GM23338 (cell line): ENCODE measurements at regions not wholly inside any gene's neighbourhood (a gene's known extent, or its start where the extent isn't known, plus 50 kb on each side); places are given as distances from the start of the nearest gene placed in this dataset.
A peak's percentile ranks its signal among the peaks of the same experiment; 100 is the strongest.

Source experiments
- ATAC-seq: fragments of 200-7000 bp; cut with Tn5 transposase; 3 replicates; pipeline ENCODE4 v1.9.1; 2020
- DNase-seq: peaks from one replicate; pipeline ENCODE4 v3.0.0-alpha.2; 2015; ENCODE audit warnings: low spot score
- H2AFZ ChIP-seq: fragments of 200-600 bp; sonication (generic); 2 replicates; pipeline ENCODE4 v1.8.0; 2016; ENCODE audit warnings: antibody characterized with exemption, mild to moderate bottlenecking, moderate library complexity
- H3F3A ChIP-seq: fragments of 200-600 bp; sonication (generic); replicated peaks from 2 replicates; pipeline ENCODE4 v1.8.0; 2017; ENCODE audit warnings: antibody characterized with exemption, mixed run types, low read depth
- H3K27ac ChIP-seq: fragments of 200-600 bp; sonication (generic); 2 replicates; pipeline ENCODE4 v1.6.1; 2016; ENCODE audit warnings: low read depth
- H3K27me3 ChIP-seq: fragments of 200-600 bp; sonication (generic); 2 replicates; pipeline ENCODE4 v1.8.0; 2016; ENCODE audit warnings: mild to moderate bottlenecking, mixed run types, moderate library complexity; ENCODE audit not compliant: insufficient read depth
- H3K36me3 ChIP-seq: fragments of 200-600 bp; sonication (generic); 2 replicates; pipeline ENCODE4 v1.8.0; 2016; ENCODE audit warnings: mild to moderate bottlenecking; ENCODE audit not compliant: insufficient read depth
- H3K4me1 ChIP-seq: fragments of 200-600 bp; sonication (generic); 2 replicates; pipeline ENCODE4 v1.8.0; 2016; ENCODE audit warnings: mild to moderate bottlenecking, moderate library complexity; ENCODE audit not compliant: insufficient read depth
- H3K4me2 ChIP-seq: fragments of 200-600 bp; sonication (generic); 2 replicates; pipeline ENCODE4 v1.7.1; 2017; ENCODE audit warnings: mixed run types
- H3K4me3 ChIP-seq: fragments of 200-600 bp; sonication (generic); 2 replicates; pipeline ENCODE4 v1.6.1; 2016; ENCODE audit warnings: mixed run types
- H3K79me2 ChIP-seq: fragments of 200-600 bp; sonication (generic); replicated peaks from 2 replicates; pipeline ENCODE4 v1.8.0; 2017; ENCODE audit warnings: mild to moderate bottlenecking; ENCODE audit not compliant: insufficient read depth
- H3K9me2 ChIP-seq: fragments of 200-600 bp; sonication (generic); 2 replicates; pipeline ENCODE4 v1.8.0; 2017; ENCODE audit not compliant: insufficient read depth
- H4K20me1 ChIP-seq: fragments of 200-600 bp; sonication (generic); replicated peaks from 2 replicates; pipeline ENCODE4 v1.8.0; 2017; ENCODE audit warnings: mild to moderate bottlenecking; ENCODE audit not compliant: insufficient read depth
- H3K27ac Mint-ChIP-seq: 2 replicates; pipeline ENCODE4 v1.8.0; 2020; ENCODE audit warnings: inconsistent platforms, mild to moderate bottlenecking, moderate library complexity, mixed read lengths
- H3K27me3 Mint-ChIP-seq: 3 replicates; pipeline ENCODE4 v1.8.0; 2022; ENCODE audit warnings: low read depth, mild to moderate bottlenecking, moderate library complexity, mixed read lengths, inconsistent platforms; ENCODE audit not compliant: insufficient read depth, poor library complexity
- H3K36me3 Mint-ChIP-seq: 3 replicates; pipeline ENCODE4 v1.8.0; 2021; ENCODE audit warnings: low read depth, mild to moderate bottlenecking, inconsistent platforms, moderate library complexity, mixed read lengths
- H3K4me1 Mint-ChIP-seq: 3 replicates; pipeline ENCODE4 v1.8.0; 2020; ENCODE audit warnings: mild to moderate bottlenecking, inconsistent platforms, mixed read lengths
- H3K4me3 Mint-ChIP-seq: 3 replicates; pipeline ENCODE4 v1.8.0; 2021; ENCODE audit warnings: moderate library complexity, mild to moderate bottlenecking, inconsistent platforms, mixed read lengths
- H3K9me3 Mint-ChIP-seq: 3 replicates; pipeline ENCODE4 v1.8.0; 2020; ENCODE audit warnings: moderate library complexity, mild to moderate bottlenecking, inconsistent platforms, mixed read lengths
- EZH2 ChIP-seq: fragments of 200-600 bp; sonication (generic); IDR thresholded peaks from one replicate; pipeline ENCODE4 v1.8.0; 2017; ENCODE audit warnings: antibody characterized with exemption, mild to moderate bottlenecking, low read depth; ENCODE audit not compliant: unreplicated experiment
- EZH2phosphoT487 ChIP-seq: fragments of 200-600 bp; sonication (generic); IDR thresholded peaks from one replicate; pipeline ENCODE4 v1.8.1; 2018; ENCODE audit warnings: antibody characterized with exemption; ENCODE audit not compliant: unreplicated experiment
- JUNB ChIP-seq: IDR thresholded peaks from one replicate; pipeline ENCODE4 v1.6.1; 2016; ENCODE audit warnings: antibody characterized with exemption; ENCODE audit not compliant: unreplicated experiment
- NANOG ChIP-seq: IDR thresholded peaks from 2 replicates; pipeline ENCODE4 v1.6.1; 2016; ENCODE audit warnings: antibody characterized with exemption, borderline replicate concordance
- POLR2AphosphoS5 ChIP-seq: IDR thresholded peaks from 2 replicates; pipeline ENCODE4 v1.6.1; 2016; ENCODE audit warnings: antibody characterized with exemption, low read depth
- STAT1 ChIP-seq: IDR thresholded peaks from one replicate; pipeline ENCODE4 v1.6.1; 2016; ENCODE audit warnings: antibody characterized with exemption; ENCODE audit not compliant: unreplicated experiment
- ZNF331 ChIP-seq: fragments of 250-450 bp; sonication (Bioruptor Pico); IDR thresholded peaks from 2 replicates; pipeline ENCODE4 v1.5.0; 2020; ENCODE audit warnings: low read depth, mild to moderate bottlenecking, moderate library complexity
- TF ChIP-seq, protein P1 (sequence below): IDR thresholded peaks from one replicate; pipeline ENCODE4 v1.6.1; 2018; ENCODE audit warnings: antibody characterized with exemption; ENCODE audit not compliant: unreplicated experiment
- TF ChIP-seq, protein P2 (sequence below), 2 experiments: fragments of 200-600 bp in 1 of 2; sonication (generic) in 1 of 2; conservative IDR thresholded peaks; 2 replicates each; pipeline versions ENCODE4 v1.5.1 to v1.6.1; 2016 to 2017; ENCODE audit warnings: antibody characterized with exemption in 2 of 2, low read depth in 2 of 2, mild to moderate bottlenecking in 2 of 2, moderate library complexity in 1 of 2
- TF ChIP-seq, protein P3 (sequence below): fragments of 250-450 bp; sonication (Bioruptor Pico); IDR thresholded peaks from 2 replicates; pipeline ENCODE4 v1.5.0; 2020; ENCODE audit warnings: mild to moderate bottlenecking, moderate library complexity

DNA sequence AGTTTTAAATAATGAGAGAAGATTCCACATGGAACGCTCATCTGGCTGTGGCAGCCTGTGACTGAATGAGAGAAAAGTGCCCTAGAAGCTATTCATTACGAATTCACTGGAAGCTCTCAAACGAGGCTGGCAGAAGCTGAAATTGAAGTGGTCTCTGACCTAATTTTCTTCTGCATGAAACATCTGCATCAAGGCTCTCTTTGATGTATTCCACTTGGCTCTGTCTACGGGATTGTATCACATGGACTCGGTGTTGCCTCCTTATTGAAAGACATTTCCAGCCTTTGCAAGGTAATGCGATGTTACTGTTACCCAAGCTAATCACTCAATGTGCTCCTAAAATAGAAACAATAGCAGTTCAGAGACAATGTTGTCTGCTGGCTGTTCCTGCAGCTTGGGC, 246.9 kb upstream of the ZNF462 start:
- no peak overlapping the region for H3K27ac Mint-ChIP-seq
- H3K4me3 ChIP-seq, result no peak overlapping the region
- H3K4me2 ChIP-seq, result no peak overlapping the region
- no peaks in the 10 kb centered on the region; the same call in 2 of the 3 replicates for H3K36me3 Mint-ChIP-seq
- H3K36me3 ChIP-seq, result no peaks in the 10 kb centered on the region
- H3K4me1 Mint-ChIP-seq, result peaks cover 26% of the 10 kb centered on the region
- H4K20me1 ChIP-seq, result no peaks in the 10 kb centered on the region
- H3K4me3 Mint-ChIP-seq, result no peak overlapping the region
- DNase-seq, result no peak
- no peak for TF ChIP-seq POLR2AphosphoS5
- no peak for TF ChIP-seq NANOG
- TF ChIP-seq, protein P1, sequence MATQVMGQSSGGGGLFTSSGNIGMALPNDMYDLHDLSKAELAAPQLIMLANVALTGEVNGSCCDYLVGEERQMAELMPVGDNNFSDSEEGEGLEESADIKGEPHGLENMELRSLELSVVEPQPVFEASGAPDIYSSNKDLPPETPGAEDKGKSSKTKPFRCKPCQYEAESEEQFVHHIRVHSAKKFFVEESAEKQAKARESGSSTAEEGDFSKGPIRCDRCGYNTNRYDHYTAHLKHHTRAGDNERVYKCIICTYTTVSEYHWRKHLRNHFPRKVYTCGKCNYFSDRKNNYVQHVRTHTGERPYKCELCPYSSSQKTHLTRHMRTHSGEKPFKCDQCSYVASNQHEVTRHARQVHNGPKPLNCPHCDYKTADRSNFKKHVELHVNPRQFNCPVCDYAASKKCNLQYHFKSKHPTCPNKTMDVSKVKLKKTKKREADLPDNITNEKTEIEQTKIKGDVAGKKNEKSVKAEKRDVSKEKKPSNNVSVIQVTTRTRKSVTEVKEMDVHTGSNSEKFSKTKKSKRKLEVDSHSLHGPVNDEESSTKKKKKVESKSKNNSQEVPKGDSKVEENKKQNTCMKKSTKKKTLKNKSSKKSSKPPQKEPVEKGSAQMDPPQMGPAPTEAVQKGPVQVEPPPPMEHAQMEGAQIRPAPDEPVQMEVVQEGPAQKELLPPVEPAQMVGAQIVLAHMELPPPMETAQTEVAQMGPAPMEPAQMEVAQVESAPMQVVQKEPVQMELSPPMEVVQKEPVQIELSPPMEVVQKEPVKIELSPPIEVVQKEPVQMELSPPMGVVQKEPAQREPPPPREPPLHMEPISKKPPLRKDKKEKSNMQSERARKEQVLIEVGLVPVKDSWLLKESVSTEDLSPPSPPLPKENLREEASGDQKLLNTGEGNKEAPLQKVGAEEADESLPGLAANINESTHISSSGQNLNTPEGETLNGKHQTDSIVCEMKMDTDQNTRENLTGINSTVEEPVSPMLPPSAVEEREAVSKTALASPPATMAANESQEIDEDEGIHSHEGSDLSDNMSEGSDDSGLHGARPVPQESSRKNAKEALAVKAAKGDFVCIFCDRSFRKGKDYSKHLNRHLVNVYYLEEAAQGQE, result no peak
- TF ChIP-seq, protein P2, sequence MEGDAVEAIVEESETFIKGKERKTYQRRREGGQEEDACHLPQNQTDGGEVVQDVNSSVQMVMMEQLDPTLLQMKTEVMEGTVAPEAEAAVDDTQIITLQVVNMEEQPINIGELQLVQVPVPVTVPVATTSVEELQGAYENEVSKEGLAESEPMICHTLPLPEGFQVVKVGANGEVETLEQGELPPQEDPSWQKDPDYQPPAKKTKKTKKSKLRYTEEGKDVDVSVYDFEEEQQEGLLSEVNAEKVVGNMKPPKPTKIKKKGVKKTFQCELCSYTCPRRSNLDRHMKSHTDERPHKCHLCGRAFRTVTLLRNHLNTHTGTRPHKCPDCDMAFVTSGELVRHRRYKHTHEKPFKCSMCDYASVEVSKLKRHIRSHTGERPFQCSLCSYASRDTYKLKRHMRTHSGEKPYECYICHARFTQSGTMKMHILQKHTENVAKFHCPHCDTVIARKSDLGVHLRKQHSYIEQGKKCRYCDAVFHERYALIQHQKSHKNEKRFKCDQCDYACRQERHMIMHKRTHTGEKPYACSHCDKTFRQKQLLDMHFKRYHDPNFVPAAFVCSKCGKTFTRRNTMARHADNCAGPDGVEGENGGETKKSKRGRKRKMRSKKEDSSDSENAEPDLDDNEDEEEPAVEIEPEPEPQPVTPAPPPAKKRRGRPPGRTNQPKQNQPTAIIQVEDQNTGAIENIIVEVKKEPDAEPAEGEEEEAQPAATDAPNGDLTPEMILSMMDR (conservative IDR thresholded peaks at IDR 0.05; ENCODE audit: low read depth in 2 of 2), result no peak
- TF ChIP-seq ZNF331, result no peak
- no peak for TF ChIP-seq STAT1
- TF ChIP-seq JUNB, result no peak
- no peaks in the 10 kb centered on the region for H3K27me3 Mint-ChIP-seq
- peaks cover 15% of the 10 kb centered on the region for H3K4me1 ChIP-seq
- H3K9me2 ChIP-seq, result no peaks in the 10 kb centered on the region
- peak overlapping the region; percentile 85; the same call in 1 of the 2 replicates for H2AFZ ChIP-seq
- no peak for ATAC-seq
- H3K79me2 ChIP-seq, result no peaks in the 10 kb centered on the region
- H3K9me3 Mint-ChIP-seq, result no peaks in the 10 kb centered on the region
- no peaks in the 10 kb centered on the region for H3F3A ChIP-seq
- no peaks in the 10 kb centered on the region for H3K27me3 ChIP-seq
- no peak overlapping the region for H3K27ac ChIP-seq

DNA sequence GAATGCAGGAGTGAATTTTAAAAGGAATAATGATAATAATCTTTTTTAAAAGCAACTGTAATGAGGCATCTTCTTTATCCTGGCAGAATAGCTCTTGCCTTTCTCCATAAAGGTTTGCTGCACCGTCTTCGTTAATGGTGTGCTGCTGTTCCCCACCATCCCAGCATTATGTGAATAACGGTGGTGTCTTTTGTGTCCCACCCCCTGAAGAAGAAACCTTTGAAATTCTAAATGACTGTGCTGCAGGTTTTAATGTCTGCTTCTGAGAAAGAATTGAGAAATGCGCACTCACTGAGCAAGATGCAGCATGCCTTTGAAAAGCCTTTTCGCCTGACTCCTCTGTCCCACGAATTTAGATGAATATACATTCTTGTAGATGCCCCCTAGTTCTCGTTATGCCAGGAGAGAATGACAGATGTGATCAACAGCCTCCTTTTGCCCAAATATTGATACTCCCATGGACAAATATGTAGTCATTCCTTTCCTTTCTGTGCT, 246.1 kb upstream of the ZNF462 start:
- H3K36me3 ChIP-seq, result no peaks in the 10 kb centered on the region
- Mint-ChIP-seq H3K9me3 (no peaks in the 10 kb centered on the region; the same call in 2 of the 3 replicates), H3K4me3 (no peak overlapping the region), H3K36me3 (no peaks in the 10 kb centered on the region; the same call in 2 of the 3 replicates), H3K4me1 (peaks cover 34% of the 10 kb centered on the region), H3K27ac (no peak overlapping the region), H3K27me3 (no peaks in the 10 kb centered on the region)
- H3K27me3 ChIP-seq, result no peaks in the 10 kb centered on the region
- H3F3A ChIP-seq, result no peaks in the 10 kb centered on the region
- ATAC-seq (no peak), DNase-seq (no peak)
- no peak overlapping the region for H3K4me2 ChIP-seq
- no peaks in the 10 kb centered on the region for H3K9me2 ChIP-seq
- H3K79me2 ChIP-seq, result no peaks in the 10 kb centered on the region
- no peaks in the 10 kb centered on the region for H4K20me1 ChIP-seq
- no peak overlapping the region for H3K27ac ChIP-seq
- no peak overlapping the region for H2AFZ ChIP-seq
- peaks cover 21% of the 10 kb centered on the region for H3K4me1 ChIP-seq
- H3K4me3 ChIP-seq, result no peak overlapping the region
- TF ChIP-seq JUNB (no peak), NANOG (no peak), EZH2phosphoT487 (no peak), EZH2 (no peak), STAT1 (no peak)
- TF ChIP-seq, protein P3, sequence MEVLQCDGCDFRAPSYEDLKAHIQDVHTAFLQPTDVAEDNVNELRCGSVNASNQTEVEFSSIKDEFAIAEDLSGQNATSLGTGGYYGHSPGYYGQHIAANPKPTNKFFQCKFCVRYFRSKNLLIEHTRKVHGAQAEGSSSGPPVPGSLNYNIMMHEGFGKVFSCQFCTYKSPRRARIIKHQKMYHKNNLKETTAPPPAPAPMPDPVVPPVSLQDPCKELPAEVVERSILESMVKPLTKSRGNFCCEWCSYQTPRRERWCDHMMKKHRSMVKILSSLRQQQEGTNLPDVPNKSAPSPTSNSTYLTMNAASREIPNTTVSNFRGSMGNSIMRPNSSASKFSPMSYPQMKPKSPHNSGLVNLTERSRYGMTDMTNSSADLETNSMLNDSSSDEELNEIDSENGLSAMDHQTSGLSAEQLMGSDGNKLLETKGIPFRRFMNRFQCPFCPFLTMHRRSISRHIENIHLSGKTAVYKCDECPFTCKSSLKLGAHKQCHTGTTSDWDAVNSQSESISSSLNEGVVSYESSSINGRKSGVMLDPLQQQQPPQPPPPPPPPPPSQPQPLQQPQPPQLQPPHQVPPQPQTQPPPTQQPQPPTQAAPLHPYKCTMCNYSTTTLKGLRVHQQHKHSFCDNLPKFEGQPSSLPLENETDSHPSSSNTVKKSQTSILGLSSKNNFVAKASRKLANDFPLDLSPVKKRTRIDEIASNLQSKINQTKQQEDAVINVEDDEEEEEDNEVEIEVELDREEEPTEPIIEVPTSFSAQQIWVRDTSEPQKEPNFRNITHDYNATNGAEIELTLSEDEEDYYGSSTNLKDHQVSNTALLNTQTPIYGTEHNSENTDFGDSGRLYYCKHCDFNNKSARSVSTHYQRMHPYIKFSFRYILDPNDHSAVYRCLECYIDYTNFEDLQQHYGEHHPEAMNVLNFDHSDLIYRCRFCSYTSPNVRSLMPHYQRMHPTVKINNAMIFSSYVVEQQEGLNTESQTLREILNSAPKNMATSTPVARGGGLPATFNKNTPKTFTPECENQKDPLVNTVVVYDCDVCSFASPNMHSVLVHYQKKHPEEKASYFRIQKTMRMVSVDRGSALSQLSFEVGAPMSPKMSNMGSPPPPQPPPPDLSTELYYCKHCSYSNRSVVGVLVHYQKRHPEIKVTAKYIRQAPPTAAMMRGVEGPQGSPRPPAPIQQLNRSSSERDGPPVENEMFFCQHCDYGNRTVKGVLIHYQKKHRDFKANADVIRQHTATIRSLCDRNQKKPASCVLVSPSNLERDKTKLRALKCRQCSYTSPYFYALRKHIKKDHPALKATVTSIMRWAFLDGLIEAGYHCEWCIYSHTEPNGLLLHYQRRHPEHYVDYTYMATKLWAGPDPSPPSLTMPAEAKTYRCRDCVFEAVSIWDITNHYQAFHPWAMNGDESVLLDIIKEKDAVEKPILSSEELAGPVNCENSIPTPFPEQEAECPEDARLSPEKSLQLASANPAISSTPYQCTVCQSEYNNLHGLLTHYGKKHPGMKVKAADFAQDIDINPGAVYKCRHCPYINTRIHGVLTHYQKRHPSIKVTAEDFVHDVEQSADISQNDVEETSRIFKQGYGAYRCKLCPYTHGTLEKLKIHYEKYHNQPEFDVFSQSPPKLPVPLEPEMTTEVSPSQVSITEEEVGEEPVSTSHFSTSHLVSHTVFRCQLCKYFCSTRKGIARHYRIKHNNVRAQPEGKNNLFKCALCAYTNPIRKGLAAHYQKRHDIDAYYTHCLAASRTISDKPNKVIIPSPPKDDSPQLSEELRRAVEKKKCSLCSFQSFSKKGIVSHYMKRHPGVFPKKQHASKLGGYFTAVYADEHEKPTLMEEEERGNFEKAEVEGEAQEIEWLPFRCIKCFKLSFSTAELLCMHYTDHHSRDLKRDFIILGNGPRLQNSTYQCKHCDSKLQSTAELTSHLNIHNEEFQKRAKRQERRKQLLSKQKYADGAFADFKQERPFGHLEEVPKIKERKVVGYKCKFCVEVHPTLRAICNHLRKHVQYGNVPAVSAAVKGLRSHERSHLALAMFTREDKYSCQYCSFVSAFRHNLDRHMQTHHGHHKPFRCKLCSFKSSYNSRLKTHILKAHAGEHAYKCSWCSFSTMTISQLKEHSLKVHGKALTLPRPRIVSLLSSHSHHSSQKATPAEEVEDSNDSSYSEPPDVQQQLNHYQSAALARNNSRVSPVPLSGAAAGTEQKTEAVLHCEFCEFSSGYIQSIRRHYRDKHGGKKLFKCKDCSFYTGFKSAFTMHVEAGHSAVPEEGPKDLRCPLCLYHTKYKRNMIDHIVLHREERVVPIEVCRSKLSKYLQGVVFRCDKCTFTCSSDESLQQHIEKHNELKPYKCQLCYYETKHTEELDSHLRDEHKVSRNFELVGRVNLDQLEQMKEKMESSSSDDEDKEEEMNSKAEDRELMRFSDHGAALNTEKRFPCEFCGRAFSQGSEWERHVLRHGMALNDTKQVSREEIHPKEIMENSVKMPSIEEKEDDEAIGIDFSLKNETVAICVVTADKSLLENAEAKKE, result no peak
